ENCODE measurements at regions not wholly inside any gene's neighbourhood (a gene's known extent, or its start where the extent isn't known, plus 50 kb on each side); places are given as distances from the start of the nearest gene placed in this dataset.
A peak's percentile ranks its signal among the peaks of the same experiment; 100 is the strongest.
"Not testable (repeated sequence)": the region's sequence is repeated elsewhere in the genome, so short reads cannot be mapped to it uniquely, and the experiment has no call there.

GRCh38 chr12:124216966-124217365 lies 77.9 kb upstream of the RFLNA start:
- intact Hi-C loops (cut with micrococcal nuclease): no loop called here
- ChIA-PET POLR2A (ENCODE audit: partially characterized antibody) (no interaction called here), CTCF (ENCODE audit: partially characterized antibody) (no interaction called here)
- Histone ChIP-seq H3K9me3 (ENCODE audit: control insufficient read depth in 1 of 2, low read length in 2 of 2) (no peaks in the 10 kb centered on the region), H3K4me1 (ENCODE audit: insufficient read depth, low read length) (no peaks in the 10 kb centered on the region), H3K4me3 (ENCODE audit: low read length in 2 of 2) (no peak overlapping the region), H3K27ac (ENCODE audit: low read depth, low read length) (no peak overlapping the region), H3K36me3 (ENCODE audit: insufficient read depth, low read length) (no peaks in the 10 kb centered on the region), H3K27me3 (ENCODE audit: insufficient read depth, low read length) (no peaks in the 10 kb centered on the region)
- no peaks in the 10 kb centered on the region for H3K4me1 Mint-ChIP-seq
- peaks cover 0 to 49% (median 30%) of the 10 kb centered on the region in 8 donors for H3K9me3 Mint-ChIP-seq
- H3K4me3 Mint-ChIP-seq: no peak overlapping the region
- peaks cover 4 to 8% of the 10 kb centered on the region in 2 donors for H3K36me3 Mint-ChIP-seq
- no peak for DNase-seq
- no peak overlapping the region for H3K27ac Mint-ChIP-seq
- peaks cover 0 to 29% of the 10 kb centered on the region in 2 donors for H3K27me3 Mint-ChIP-seq

DNA sequence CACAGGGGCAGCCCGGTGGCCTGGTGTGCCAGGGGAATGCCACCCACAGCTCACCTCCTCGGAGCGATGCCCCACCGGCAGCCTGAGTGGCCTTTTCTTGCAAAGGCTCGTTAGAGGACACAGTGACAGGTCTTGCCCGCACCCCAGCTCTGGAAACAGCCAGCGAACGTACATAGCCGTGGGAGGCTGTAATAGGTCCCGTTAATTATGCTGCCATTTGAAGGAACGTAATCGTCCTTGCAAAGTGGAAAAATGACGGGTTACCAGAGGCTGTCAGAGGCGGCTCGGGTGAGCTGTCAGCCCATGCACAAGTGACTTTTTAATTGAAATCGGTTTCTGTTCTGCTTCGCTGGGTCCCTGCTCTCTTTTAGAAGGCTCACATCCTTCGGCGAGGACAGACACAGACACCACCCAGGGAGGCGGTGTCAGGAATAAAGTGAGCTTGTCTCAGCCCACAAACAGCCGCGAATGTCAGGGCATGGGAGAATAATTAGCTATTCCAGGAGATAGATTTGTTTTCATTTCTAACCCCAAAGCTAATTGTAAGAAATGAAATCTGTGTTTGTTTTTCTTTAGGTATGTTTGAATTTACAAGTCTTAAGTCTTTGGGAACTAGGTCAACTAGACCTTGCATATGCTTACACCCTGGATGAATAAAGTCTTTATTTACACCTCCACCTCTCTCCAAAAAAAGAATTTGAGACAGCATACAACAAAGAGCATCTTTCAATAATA lies 77.2 kb upstream of the RFLNA start:
- Histone ChIP-seq H3K27ac (ENCODE audit: low read depth, low read length) (no peak overlapping the region), H3K36me3 (ENCODE audit: insufficient read depth, low read length) (no peaks in the 10 kb centered on the region), H3K9me3 (ENCODE audit: control insufficient read depth in 1 of 2, low read length in 2 of 2) (no peaks in the 10 kb centered on the region), H3K27me3 (ENCODE audit: insufficient read depth, low read length) (no peaks in the 10 kb centered on the region), H3K4me1 (ENCODE audit: insufficient read depth, low read length) (no peaks in the 10 kb centered on the region), H3K4me3 (ENCODE audit: low read length in 2 of 2) (no peak overlapping the region)
- intact Hi-C loops (cut with micrococcal nuclease): no loop called here
- peaks cover 1 to 32% of the 10 kb centered on the region in 2 donors for H3K27me3 Mint-ChIP-seq
- ChIA-PET CTCF (ENCODE audit: partially characterized antibody) (no interaction called here), POLR2A (ENCODE audit: partially characterized antibody) (no interaction called here)
- DNase-seq: no peak
- H3K4me1 Mint-ChIP-seq: peaks cover 0 to under 1% (median 0%) of the 10 kb centered on the region in 4 donors
- H3K27ac Mint-ChIP-seq: no peak overlapping the region
- peaks cover 4 to 8% of the 10 kb centered on the region in 2 donors for H3K36me3 Mint-ChIP-seq
- peaks cover 0 to 45% (median 30%) of the 10 kb centered on the region in 8 donors for H3K9me3 Mint-ChIP-seq
- H3K4me3 Mint-ChIP-seq: peak overlapping the region in 1 of 8 donors; percentile 30

- no peak overlapping the region for H3K4me3 Mint-ChIP-seq
- H3K4me3 ChIP-seq (ENCODE audit: low read length in 2 of 2): no peak overlapping the region
- H3K4me1 ChIP-seq (ENCODE audit: insufficient read depth, low read length): no peaks in the 10 kb centered on the region
- CTCF ChIA-PET (ENCODE audit: partially characterized antibody): no interaction called here
- no peak overlapping the region for H3K27ac ChIP-seq (ENCODE audit: low read depth, low read length)
- H3K36me3 Mint-ChIP-seq: peaks cover 4 to 8% of the 10 kb centered on the region in 2 donors
- no peaks in the 10 kb centered on the region for H3K9me3 ChIP-seq (ENCODE audit: control insufficient read depth in 1 of 2, low read length in 2 of 2)
- H3K27me3 ChIP-seq (ENCODE audit: insufficient read depth, low read length): no peaks in the 10 kb centered on the region
- peaks cover 0 to 42% (median 28%) of the 10 kb centered on the region in 8 donors for H3K9me3 Mint-ChIP-seq
- H3K4me1 Mint-ChIP-seq: peaks cover 0 to 2% (median under 1%) of the 10 kb centered on the region in 4 donors
- peaks cover 3 to 32% of the 10 kb centered on the region in 2 donors for H3K27me3 Mint-ChIP-seq
- intact Hi-C loops (cut with micrococcal nuclease): no loop called here
- peak overlapping the region in 1 of 7 donors; percentile 2 for H3K27ac Mint-ChIP-seq
- POLR2A ChIA-PET (ENCODE audit: partially characterized antibody): no interaction called here
- no peak for DNase-seq
- no peaks in the 10 kb centered on the region for H3K36me3 ChIP-seq (ENCODE audit: insufficient read depth, low read length)
These were observed 76.7 kb upstream of the RFLNA start for GRCh38 chr12:124218243-124218560.

DNA sequence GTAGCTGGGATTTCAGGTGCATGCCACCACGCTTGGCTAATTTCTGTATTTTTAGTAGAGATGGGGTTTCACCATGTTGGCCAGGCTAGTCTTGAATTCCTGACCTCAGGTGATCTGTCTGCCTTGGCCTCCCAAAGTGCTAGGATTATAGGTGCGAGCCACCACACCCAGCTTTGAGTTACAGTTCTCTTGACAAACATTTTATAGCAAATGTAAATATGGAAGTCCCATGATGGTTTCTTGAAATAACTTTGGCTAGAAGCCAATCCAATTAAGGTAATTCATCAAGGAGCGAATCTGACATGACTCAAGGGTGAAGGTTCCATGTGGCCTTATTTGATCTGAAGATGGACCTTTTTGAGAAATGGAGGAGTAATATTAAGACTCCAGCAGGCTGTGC lies 76.2 kb upstream of the RFLNA start:
- POLR2A ChIA-PET (ENCODE audit: partially characterized antibody); H3K36me3 ChIP-seq (ENCODE audit: insufficient read depth, low read length); intact Hi-C loops (cut with micrococcal nuclease); CTCF ChIA-PET (ENCODE audit: partially characterized antibody); H3K27me3 ChIP-seq (ENCODE audit: insufficient read depth, low read length); H3K27ac ChIP-seq (ENCODE audit: low read depth, low read length); H3K4me3 ChIP-seq (ENCODE audit: low read length in 2 of 2); H3K4me1 Mint-ChIP-seq; H3K36me3 Mint-ChIP-seq; H3K27ac Mint-ChIP-seq; DNase-seq; H3K4me1 ChIP-seq (ENCODE audit: insufficient read depth, low read length); H3K4me3 Mint-ChIP-seq; H3K9me3 ChIP-seq (ENCODE audit: control insufficient read depth in 1 of 2, low read length in 2 of 2): not testable (repeated sequence)
- peaks cover 3 to 30% of the 10 kb centered on the region in 2 donors for H3K27me3 Mint-ChIP-seq
- H3K9me3 Mint-ChIP-seq: peaks cover 0 to 38% (median 23%) of the 10 kb centered on the region in 8 donors

DNA sequence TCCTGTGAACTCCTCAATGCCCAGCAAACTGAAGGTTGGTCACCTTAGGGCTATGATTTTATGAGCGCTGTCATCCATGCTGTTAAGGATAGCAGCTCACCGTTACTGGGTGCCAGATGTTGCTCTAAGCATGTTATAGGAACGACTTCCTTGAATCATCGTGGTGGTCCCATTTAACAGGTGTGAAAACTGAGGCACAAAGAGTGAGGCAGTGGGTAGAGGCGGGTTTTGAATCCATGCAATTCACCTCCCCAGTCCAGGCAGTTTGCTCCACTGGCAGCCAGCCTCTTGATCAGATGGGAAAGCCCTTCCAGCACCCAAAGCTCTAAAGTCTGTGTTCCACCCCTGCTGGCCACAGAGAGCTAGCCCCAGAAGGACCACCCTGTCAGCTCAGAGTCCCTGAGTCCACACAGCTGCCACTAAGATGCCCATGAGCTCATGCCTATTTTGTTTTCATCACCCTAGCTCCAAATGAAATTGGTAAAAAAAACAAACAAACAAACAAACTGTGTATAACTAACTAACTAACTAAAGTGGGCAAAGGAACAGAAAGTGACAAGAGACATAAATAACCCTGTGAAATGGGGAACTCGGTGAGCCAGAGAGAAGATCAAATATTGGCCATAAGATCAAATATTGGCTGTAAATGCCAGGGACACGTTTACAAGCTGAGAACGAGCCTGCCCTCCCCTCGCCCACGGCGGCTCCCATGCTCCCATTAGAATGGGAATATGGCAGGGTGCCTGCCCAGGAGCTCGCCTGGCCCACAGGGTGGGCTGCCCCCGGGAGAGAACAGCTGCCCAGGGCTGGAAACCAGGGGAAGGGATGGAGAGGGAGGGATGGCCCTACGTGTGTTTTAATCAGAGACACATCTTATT lies 72.3 kb upstream of the RFLNA start:
- Mint-ChIP-seq H3K4me1 (peaks cover 0 to 5% (median 4%) of the 10 kb centered on the region in 4 donors), H3K27me3 (peaks cover 18 to 23% of the 10 kb centered on the region in 2 donors), H3K9me3 (peaks cover 0 to 13% (median 5%) of the 10 kb centered on the region in 8 donors), H3K4me3 (no peak overlapping the region), H3K27ac (no peak overlapping the region), H3K36me3 (peaks cover 0 to 3% of the 10 kb centered on the region in 2 donors)
- H3K4me1 ChIP-seq (ENCODE audit: insufficient read depth, low read length): no peaks in the 10 kb centered on the region
- H3K27me3 ChIP-seq (ENCODE audit: insufficient read depth, low read length): no peaks in the 10 kb centered on the region
- no peaks in the 10 kb centered on the region for H3K36me3 ChIP-seq (ENCODE audit: insufficient read depth, low read length)
- intact Hi-C loops (cut with micrococcal nuclease): no loop called here
- H3K4me3 ChIP-seq (ENCODE audit: low read length in 2 of 2): no peak overlapping the region
- ChIA-PET CTCF (ENCODE audit: partially characterized antibody) (interaction anchor here (0.5 kb wide), 1 partner anchor 583 kb away, joined by 4 read pairs; no protein-coding TSS in a partner anchor), POLR2A (ENCODE audit: partially characterized antibody) (no interaction called here)
- no peaks in the 10 kb centered on the region for H3K9me3 ChIP-seq (ENCODE audit: control insufficient read depth in 1 of 2, low read length in 2 of 2)
- H3K27ac ChIP-seq (ENCODE audit: low read depth, low read length): no peak overlapping the region
- no peak for DNase-seq

GRCh38 chr12:124223733-124224138 lies 71.2 kb upstream of the RFLNA start:
- peak; percentile 2 to 39 (median 8) for DNase-seq
- peak overlapping the region in 3 of 7 donors; percentile 17 to 61 (median 47) for H3K27ac Mint-ChIP-seq

GRCh38 chr12:124224535-124225110 lies 70.3 kb upstream of the RFLNA start:
- ChIA-PET CTCF (ENCODE audit: partially characterized antibody) (no interaction called here), POLR2A (ENCODE audit: partially characterized antibody) (no interaction called here)
- Mint-ChIP-seq H3K4me1 (peaks cover 0 to 5% (median 4%) of the 10 kb centered on the region in 4 donors), H3K27ac (no peak overlapping the region), H3K9me3 (peaks cover 0 to 13% (median 5%) of the 10 kb centered on the region in 8 donors), H3K4me3 (no peak overlapping the region), H3K36me3 (peaks cover 0 to 3% of the 10 kb centered on the region in 2 donors), H3K27me3 (peaks cover 17 to 20% of the 10 kb centered on the region in 2 donors)
- H3K27me3 ChIP-seq (ENCODE audit: insufficient read depth, low read length): no peaks in the 10 kb centered on the region
- no peak overlapping the region for H3K4me3 ChIP-seq (ENCODE audit: low read length in 2 of 2)
- H3K27ac ChIP-seq (ENCODE audit: low read depth, low read length): no peak overlapping the region
- no peak for DNase-seq
- intact Hi-C loops (cut with micrococcal nuclease): no loop called here
- H3K9me3 ChIP-seq (ENCODE audit: control insufficient read depth in 1 of 2, low read length in 2 of 2): no peaks in the 10 kb centered on the region
- no peaks in the 10 kb centered on the region for H3K4me1 ChIP-seq (ENCODE audit: insufficient read depth, low read length)
- no peaks in the 10 kb centered on the region for H3K36me3 ChIP-seq (ENCODE audit: insufficient read depth, low read length)

More at GRCh38 chr12:124223733-124224138, 71.2 kb upstream of the RFLNA start:
- H3K4me1 ChIP-seq (ENCODE audit: insufficient read depth, low read length); POLR2A ChIA-PET (ENCODE audit: partially characterized antibody); H3K36me3 ChIP-seq (ENCODE audit: insufficient read depth, low read length); H3K4me3 ChIP-seq (ENCODE audit: low read length in 2 of 2); H3K4me1 Mint-ChIP-seq; intact Hi-C loops (cut with micrococcal nuclease); H3K27me3 ChIP-seq (ENCODE audit: insufficient read depth, low read length); H3K36me3 Mint-ChIP-seq; H3K9me3 ChIP-seq (ENCODE audit: control insufficient read depth in 1 of 2, low read length in 2 of 2); H3K27ac ChIP-seq (ENCODE audit: low read depth, low read length); CTCF ChIA-PET (ENCODE audit: partially characterized antibody): not testable (repeated sequence)
- Mint-ChIP-seq H3K27me3 (peaks cover 18 to 23% of the 10 kb centered on the region in 2 donors), H3K9me3 (peaks cover 0 to 13% (median 5%) of the 10 kb centered on the region in 8 donors), H3K4me3 (peak overlapping the region in 1 of 8 donors; percentile 32)

Measured in CD4-positive, alpha-beta memory T cell (primary cell).